GM12892 (cell line): ENCODE measurements at regions not wholly inside any gene's neighbourhood (a gene's known extent, or its start where the extent isn't known, plus 50 kb on each side); places are given as distances from the start of the nearest gene placed in this dataset.

ENCODE experiments used
- DNase-seq: peaks from one replicate; pipeline ENCODE4 v3.0.0; 2011; ENCODE audit not compliant: insufficient read length
- FAIRE-seq: peaks from 2 replicates; lab custom pipeline; 2011; peaks lifted over from hg19 to GRCh38; lab: Jason Lieb, UNC
- POLR2A ChIP-seq: IDR thresholded peaks from 2 replicates; pipeline ENCODE4 v1.6.1; 2011; ENCODE audit warnings: low read depth, low read length, control low read depth
- POLR2AphosphoS5 ChIP-seq: IDR thresholded peaks from 2 replicates; pipeline ENCODE4 v1.6.1; 2011; ENCODE audit warnings: low read depth, low read length, control low read depth
- TAF1 ChIP-seq: IDR thresholded peaks from 2 replicates; pipeline ENCODE4 v1.6.1; 2011; ENCODE audit warnings: low read depth, mild to moderate bottlenecking, control low read depth, low read length, borderline replicate concordance

GRCh38 chr5:3372289-3372688, 223.3 kb upstream of the IRX1 start:
- no peak for TF ChIP-seq TAF1
- no peak for TF ChIP-seq POLR2A
- no peak for TF ChIP-seq POLR2AphosphoS5
- DNase-seq (no peak), FAIRE-seq (no peak)

DNA sequence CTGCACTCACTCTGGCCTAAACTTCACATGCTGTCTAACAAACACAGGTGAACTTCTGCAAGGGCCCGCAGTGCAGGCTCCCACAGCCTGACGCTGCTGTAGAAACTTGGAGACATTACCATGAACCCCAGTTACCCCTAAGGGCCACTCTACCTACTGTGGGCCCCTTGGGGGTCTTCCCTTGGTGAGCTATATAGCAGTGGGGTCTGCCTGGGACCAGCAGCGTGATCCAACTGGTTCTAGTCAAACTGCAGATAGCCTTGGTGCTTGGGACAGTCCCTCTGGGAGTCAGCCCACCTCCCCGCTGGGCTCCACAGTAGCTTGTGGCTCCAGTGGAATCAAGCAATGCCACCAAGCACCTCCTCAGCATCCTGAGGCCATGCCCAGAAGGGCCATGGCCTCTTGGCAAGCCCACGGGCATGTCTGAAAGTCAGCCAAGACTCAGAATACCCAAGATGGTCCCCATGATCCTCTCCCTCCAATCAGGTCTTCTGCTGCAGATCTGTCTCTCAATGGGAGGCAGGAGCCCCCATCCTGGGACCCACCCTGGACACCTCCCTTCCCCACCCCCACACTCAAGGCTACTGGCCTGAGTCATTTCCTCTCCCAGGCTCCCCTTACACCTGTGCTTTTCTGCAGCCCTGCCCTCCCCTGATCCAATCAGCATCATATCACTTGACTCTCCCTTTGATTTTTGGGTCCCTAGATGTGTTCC, 230.0 kb upstream of the IRX1 start:
- no peak for TF ChIP-seq TAF1
- no peak for TF ChIP-seq POLR2A
- TF ChIP-seq POLR2AphosphoS5: no peak
- DNase-seq (no peak), FAIRE-seq (no peak)

- no peak for FAIRE-seq
- no peak for DNase-seq
- no peak for TF ChIP-seq POLR2AphosphoS5
- TF ChIP-seq TAF1: no peak
- TF ChIP-seq POLR2A: no peak
These were observed 230.7 kb upstream of the IRX1 start for GRCh38 chr5:3364941-3365340.

DNA sequence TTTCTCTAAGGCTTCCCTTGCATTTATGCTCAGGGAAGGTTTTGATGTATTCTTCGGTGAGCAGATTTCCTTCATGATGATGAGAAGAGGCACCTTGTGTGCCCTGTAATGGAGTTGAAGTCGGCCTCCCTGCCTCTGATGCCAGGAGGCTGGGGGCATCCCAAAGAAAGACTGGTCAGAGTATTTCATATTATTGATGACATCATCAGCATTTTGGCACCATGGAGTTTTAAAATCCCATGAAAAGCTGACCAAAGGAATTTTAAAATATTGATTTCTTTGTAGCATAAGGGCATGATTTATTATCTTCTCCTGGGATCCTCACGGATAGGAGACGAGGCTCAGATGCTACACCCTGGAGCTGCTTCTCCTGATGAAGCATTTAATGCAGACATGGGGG, 231.2 kb upstream of the IRX1 start:
- FAIRE-seq (no peak), DNase-seq (no peak)
- TF ChIP-seq TAF1 (no peak), POLR2AphosphoS5 (no peak), POLR2A (no peak)

DNA sequence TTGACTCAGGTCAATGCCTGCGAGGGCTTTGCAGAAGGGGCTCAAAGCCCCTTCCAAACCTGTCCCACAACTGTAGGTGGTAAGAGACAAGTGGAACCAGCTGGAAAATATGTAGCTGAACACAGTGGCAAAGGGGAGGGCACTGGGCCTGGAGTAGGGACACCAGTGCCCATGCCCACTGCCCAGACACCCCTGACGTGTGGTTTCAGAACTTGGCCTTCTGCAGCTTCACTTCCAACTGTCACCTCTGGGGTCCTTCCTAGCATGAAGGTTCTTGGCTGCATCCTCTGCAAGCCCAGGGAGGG, 233.1 kb upstream of the IRX1 start:
- no peak for FAIRE-seq
- no peak for DNase-seq
- no peak for TF ChIP-seq POLR2A

- no peak for FAIRE-seq
- TF ChIP-seq POLR2AphosphoS5: no peak
- DNase-seq: no peak
These were observed 233.6 kb upstream of the IRX1 start for GRCh38 chr5:3361811-3362605.

- FAIRE-seq: no peak
- no peak for DNase-seq
- TF ChIP-seq TAF1 (no peak), POLR2AphosphoS5 (no peak), POLR2A (no peak)
These were observed 236.0 kb upstream of the IRX1 start for GRCh38 chr5:3359642-3360041.

GRCh38 chr5:3357291-3357690, 238.3 kb upstream of the IRX1 start:
- DNase-seq (no peak), FAIRE-seq (no peak)
- no peak for TF ChIP-seq POLR2AphosphoS5
- TF ChIP-seq TAF1: no peak
- TF ChIP-seq POLR2A: no peak

DNA sequence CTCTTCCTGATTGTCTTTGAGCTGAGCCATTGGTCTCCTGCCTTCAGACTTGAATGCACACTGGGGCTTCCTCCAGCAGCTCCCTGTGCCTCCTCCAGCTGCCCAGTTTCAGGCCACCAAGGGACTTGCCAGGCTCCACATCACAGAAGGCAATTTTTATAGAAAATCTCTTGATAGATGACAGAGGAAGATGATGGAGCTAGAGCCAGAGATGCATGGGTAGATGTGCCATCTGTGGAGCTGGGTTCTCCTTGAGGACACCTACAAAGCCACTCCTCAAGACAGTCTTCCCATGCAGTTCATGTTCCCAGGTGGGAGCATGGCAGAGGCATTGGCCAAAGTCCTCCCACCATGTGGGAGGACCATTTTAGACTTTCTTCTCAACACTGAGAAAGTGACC, 239.6 kb upstream of the IRX1 start:
- no peak for DNase-seq
- no peak for FAIRE-seq
- no peak for TF ChIP-seq TAF1
- no peak for TF ChIP-seq POLR2A
- TF ChIP-seq POLR2AphosphoS5: no peak

DNA sequence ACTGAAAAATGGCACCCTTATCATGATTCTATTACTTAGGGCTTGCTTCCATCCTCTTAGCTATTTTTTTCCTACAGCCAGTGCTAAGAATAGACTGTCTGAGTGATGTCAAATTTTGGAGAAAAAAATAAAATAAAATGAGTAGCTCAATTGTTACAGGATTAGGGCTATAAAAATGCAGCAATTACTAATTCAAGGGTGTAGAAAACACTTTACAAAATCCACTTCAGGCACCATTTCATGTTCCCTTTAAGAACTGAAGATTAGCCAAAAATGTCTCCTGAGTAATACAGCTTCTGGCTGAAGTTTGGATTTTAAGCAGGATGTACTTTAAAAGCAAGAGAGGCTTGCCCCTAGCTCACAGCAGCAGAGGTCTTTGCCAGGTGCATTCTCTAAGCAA, 240.5 kb upstream of the IRX1 start:
- TF ChIP-seq TAF1: no peak
- no peak for TF ChIP-seq POLR2AphosphoS5
- TF ChIP-seq POLR2A: no peak
- FAIRE-seq (no peak), DNase-seq (no peak)

- FAIRE-seq: no peak
- TF ChIP-seq POLR2AphosphoS5: no peak
- TF ChIP-seq POLR2A: no peak
- no peak for TF ChIP-seq TAF1
- no peak for DNase-seq
These were observed 241.0 kb upstream of the IRX1 start for GRCh38 chr5:3354606-3355005.

GRCh38 chr5:3353561-3353960, 242.1 kb upstream of the IRX1 start:
- DNase-seq: no peak
- TF ChIP-seq POLR2AphosphoS5 (no peak), TAF1 (no peak), POLR2A (no peak)
- FAIRE-seq: no peak
